HG03469 (cell line): ENCODE measurements at regions not wholly inside any gene's neighbourhood (a gene's known extent, or its start where the extent isn't known, plus 50 kb on each side); places are given as distances from the start of the nearest gene placed in this dataset.

ENCODE experiments used
- ATAC-seq: cut with Tn5 transposase; IDR thresholded peaks from one replicate; pipeline ENCODE4 v1.9.1; 2021; ENCODE audit warnings: mild to moderate bottlenecking, moderate library complexity, moderate number of reproducible peaks; ENCODE audit not compliant: unreplicated experiment

DNA sequence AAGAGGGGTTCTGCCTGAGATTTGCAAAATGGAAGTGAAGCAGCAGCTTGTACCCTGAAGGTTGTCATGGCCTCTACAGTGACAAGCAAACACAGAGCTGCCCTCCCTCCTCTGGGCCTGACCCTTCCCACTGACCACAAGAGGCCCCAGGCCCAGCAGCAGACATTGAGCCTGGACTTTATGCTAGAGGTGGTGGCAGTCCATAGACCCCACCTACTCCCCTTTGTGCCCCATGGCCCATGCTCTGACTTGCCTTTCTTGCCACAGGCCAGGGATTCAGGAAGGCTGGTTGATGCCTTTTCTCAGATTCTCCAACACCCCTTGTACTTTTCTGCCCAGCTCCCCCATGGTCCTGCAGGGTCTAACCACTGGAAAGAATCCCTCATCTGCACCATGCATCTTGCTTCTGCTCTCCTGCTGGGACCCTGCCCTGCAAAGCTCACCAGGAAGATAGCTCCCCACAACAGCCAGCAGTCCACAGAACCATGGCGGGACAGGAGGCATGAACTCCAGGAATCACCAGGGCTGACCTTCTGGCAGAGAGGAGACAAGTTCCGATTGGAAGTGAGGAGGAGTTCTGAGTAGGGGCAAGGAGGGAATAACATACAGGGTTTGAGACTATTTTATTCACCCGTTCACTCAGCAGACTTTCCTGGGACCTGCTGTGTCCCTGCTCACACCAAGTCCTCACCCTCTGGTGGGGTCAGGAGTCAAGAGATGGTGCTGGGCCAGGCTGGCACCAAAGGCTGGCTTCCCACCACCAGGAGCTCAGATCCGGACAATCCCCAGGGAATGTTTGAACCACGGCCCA, 263.8 kb downstream of the SYK start:
- no peak for ATAC-seq

DNA sequence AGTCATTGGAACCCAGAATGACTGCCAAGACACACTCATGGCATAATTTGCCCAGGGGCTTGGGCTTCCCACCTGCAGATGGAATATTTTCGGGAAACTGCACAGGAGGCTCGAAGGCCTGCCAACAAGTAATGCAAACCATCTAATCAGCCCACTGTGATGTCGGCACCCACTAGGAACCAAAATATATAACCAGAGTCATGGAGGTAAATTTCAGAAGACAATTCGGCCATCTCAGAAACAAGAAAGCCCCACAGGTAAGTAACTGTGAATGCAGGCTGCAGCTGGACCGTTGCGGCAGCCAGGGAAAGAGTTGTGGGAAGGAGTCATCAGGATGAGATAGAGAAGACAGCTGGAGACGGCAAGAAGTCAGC, 264.4 kb downstream of the SYK start:
- no peak for ATAC-seq

DNA sequence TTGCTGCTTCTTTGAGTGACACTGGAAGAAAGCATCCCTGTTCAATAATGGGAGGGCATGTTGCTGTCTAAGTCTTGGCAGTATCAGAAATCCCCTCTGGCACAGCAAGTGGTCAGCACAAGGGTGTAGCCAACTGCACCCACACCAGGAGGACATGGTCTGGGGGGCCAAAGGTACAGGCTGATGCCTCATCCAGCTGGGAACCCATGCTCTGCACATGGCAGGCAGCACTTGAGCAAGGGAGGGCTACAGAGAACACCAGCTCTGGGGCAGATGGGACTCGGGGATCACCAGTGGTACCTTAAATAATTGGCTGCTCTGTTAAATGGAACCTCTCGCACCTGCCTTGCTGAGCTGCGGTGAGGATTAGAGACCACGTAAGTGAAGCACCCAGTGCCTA, 265.2 kb downstream of the SYK start:
- no peak for ATAC-seq

DNA sequence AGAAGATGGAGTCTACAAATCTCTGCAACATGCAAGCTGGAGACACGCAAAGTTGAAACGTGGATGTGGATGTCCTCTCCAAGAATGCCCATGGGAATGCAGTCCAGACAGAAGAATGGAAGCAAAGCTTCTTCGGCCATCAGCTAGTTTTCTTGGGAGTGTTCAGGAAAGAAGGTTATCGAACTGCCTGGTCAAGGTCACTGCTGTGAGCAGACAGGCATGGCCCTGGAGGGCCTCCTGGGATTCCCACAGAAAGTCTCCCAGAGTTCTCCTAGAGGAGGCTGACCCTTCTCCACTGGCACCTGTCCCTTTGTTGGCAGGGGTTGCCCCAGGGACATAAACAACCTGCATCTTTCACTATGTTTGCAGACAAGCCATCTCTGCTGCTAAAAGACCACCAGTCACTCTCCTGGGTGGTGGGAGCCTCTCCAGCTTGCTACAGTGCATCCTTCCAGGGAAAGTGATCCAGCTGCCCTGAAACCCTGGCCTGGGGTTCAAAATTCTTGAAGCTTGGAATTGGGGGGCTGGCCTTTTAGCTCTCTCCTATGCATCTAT, 265.8 kb downstream of the SYK start:
- no peak for ATAC-seq

DNA sequence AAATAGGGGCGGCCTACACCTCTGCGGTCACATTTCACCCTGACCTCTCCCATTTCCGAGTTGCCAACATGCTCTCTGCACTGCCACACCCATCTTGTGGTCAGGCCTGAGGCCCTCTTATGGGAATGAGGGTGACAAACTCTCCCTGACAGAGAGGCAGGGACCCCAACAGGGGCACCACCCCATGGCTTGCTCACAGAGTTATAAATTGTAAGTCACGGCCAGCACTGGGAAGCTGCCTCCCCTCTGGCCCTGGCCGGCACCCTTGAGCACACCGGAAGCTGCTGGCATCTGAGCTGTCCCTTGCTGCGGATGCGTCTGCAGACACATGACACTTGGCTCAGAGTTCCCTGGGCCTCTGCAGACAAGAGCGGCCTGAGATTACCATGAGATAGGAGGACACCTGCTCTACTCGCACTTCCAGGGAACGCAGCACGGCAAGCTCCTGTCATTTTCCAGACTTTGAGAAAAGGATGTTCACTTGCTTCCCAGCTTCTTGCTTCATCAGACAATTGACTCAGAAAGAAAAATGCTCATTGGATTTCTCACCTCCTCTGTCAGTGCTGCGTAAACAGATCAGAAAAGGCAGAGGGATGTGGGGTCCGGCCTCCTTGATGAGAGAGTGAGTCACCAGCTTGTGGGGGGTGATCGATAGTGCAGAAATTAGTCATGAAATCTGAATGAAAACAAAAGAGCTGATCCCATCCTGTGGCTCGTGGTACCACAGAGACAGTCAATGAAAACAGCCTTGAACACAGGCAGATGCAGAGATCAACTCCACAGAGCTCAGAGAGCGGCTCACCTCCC, 269.8 kb downstream of the SYK start:
- no peak for ATAC-seq

DNA sequence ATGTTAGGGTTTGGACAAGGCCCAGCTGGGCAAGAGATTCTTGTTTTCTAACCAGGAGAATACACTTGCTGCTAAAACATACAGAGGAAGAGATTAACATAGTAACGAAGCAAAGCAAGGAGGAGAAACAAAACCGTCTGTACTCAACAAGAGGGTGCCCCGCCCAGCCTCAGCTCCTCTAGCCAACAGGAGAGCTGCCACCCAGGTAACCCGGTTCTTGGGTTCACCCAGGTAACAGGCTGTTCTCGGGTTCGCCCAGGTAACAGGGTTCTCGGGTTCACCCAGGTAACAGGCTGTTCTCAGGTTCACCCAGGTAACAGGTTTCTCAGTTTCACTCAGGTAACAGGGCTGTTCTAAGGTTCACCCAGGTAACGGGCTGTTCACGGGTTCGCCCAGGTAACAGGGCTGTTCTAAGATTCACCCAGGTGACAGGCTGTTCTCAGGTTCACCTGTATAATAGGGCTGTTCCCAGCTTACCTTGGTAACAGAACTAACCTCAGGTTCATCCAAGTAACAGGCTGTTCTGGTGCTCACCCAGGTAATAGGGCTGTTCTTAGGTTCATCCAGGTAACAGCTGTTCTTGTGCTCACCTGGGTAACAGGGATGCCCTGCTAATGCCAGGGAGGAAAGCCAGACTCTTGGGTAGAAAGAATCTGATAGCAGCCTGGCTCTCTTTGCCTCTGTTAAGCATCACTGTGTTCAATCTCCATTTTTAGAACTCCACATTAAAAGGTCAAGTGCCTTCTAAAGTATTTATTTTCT, 271.6 kb downstream of the SYK start:
- no peak for ATAC-seq

DNA sequence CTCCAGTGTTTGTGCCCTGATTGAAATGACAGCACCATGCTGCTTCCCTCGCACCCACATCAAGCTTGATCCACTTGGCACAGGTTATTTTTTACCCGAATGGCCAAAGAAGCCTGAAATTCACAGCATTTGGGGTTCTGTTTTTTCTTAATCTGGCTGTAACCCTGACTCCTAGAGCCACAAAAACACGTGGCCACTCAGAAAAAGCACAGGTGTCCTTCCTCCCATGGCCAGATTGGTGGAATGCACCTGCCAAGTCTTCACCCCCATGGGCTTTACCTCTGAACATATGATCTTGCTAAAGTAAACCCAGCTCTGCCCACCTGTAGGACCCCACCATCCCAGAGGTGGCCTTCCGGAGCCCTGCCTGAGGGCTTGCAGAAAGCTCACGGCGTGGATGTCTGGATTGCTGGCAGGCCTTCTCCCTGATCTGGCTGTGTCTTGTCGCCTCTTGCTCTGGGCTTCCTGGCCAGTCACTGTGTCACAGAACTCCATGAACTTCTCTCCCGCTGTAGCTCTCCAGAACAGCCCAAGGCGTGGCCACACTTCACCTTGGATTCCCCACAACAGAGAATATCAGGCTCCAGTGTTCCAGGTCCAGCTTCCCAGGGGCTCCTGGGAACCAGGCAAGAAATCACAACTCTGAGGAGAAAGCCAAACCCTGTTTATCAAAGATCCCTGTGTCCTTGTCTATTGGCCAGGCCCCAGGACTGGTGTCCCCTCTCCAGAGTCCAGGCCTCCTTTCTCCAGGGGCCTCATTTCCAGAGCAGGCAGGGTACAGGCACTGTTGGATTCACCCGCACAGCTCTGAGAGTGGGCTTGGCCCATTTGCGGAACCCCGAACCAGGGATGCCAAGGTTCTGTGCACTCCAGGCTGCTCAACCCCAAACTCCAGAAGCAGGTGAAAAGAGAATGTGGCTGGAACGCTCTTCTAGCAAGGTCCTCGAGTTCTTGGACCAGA, 272.5 kb downstream of the SYK start:
- no peak for ATAC-seq

DNA sequence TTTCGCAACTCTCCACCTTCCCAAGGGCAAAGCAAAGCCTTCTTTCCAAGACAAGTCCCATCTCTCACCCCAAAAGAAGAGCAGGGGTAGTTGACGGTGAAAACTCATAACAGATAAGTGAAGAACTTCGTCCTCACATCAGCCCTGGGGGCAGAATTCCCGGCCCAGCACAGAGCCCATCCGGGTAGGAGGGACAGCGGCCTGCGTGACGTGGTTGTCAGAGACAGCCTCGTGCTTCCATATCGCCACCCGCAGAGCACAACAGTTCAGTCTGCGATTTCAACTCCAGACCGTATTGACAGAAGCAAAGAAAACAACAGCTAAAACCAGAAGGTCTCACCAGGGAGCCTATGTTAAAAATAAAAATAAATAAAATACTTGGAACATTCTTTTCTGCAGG, 273.2 kb downstream of the SYK start:
- no peak for ATAC-seq

DNA sequence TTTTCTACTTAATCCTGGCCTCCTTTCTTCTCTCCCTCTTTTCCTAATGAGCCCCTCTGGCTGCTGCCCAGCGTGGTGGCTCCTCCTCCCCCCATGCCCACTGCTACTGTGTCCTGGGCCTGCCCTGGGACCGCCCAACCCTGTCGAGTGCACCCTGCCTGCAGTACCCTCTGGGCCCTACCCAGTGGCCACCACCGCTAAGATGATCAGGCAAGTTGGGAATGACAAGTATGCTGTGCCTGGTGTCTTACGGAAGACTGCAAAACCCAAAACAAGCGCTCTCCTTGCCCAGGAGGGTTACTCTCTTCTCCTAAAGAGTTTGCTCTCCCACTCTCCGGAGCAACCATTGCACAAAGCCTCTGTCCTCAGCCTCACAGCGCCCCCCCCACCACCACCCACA, 273.7 kb downstream of the SYK start:
- no peak for ATAC-seq

DNA sequence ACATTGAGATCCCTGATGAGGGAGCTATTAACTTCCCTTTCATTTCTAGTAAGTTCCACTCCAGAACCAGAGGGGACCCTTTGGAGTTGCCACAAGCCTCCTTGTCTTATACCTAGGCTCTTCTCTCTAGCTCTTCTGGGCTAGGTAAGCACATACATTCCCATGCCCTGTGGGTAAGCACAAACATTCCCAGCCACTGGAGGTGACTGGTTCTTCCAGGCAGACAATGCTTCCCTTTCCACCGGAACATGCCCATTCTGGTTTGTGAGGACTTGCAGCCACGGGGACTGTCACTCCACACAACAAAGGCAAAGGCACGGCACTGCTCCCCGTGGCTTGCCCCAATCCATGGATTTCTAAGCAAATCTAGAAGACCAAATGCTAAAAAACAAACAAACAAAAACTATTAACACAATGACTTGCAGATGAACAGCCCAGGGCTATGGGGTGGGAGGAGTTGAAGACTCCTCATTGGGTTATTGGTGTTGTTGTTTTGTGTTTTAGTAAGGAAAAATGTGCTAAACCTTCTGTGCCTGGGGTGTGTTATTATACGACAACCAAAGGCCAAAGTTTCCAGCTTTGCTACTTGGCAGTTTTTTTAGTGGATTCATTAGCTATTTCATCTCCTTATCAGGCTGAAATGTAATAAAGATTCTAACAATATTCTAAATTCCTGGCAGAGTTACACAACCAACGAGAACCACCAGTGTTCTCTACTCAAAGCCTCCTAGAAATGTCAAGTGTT, 276.2 kb downstream of the SYK start:
- no peak for ATAC-seq

DNA sequence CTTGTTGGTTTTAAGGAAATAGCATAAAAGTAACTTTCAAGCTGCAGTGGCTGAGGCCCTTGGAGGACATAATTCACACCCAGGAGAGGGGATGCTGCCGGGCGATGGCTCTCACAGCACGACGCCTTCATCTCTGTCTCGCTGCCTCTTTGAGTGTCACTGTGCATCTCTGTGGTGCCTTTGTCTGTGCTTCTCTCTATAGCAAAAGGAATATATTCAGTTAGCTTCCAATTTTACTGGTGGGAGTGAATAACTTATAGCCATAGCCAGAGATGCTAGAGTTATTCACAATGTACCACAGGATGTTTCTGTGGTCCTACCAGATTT, 276.7 kb downstream of the SYK start:
- no peak for ATAC-seq

DNA sequence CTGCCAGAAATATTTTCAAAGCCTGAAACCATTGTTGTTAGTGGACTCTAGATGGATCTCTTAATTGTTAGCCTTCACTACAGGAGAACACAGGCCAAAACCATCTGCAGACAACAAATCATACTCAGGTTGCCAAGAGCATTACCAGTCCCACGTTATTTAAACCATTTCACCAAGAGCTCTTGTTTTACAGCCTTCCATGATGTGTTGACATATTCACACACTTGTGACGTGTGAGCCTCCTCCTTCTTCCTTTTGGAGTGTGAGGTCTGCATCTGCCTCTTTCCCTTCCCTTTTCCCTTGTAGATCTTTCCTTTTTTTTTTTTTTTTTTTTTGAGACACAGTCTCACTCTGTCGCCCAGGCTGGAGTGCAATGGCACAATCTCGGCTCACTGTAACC, 279.0 kb downstream of the AUH start:
- no peak for ATAC-seq

DNA sequence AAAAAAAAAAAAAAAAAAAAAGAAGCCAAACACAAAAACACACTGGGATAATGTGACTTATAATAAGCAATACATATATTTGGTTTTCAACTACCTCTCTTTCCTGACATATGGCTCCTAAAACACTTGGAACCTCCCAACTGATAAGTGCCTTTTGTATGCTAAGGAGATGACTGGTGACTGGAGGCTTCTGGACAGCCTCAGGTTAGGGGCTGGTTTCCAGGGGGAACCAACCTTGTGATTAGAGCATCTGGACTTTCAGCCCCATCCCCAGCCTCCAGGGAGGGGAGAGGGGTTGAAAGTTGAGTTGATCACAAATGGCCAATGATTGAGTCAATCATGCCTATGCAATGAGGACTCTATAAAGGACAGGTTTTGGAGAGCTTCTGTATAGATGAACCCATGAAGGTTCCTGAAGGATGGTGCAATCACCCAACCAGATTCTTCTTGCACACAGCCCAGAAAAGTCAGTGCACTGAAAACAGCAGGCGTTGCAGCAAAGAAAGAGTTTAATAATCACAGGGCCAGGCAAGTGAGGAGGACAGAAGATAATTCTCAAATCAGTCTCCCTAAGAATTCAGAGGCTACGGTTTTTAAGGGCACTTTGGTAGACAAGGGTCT, 276.7 kb downstream of the AUH start:
- no peak for ATAC-seq

DNA sequence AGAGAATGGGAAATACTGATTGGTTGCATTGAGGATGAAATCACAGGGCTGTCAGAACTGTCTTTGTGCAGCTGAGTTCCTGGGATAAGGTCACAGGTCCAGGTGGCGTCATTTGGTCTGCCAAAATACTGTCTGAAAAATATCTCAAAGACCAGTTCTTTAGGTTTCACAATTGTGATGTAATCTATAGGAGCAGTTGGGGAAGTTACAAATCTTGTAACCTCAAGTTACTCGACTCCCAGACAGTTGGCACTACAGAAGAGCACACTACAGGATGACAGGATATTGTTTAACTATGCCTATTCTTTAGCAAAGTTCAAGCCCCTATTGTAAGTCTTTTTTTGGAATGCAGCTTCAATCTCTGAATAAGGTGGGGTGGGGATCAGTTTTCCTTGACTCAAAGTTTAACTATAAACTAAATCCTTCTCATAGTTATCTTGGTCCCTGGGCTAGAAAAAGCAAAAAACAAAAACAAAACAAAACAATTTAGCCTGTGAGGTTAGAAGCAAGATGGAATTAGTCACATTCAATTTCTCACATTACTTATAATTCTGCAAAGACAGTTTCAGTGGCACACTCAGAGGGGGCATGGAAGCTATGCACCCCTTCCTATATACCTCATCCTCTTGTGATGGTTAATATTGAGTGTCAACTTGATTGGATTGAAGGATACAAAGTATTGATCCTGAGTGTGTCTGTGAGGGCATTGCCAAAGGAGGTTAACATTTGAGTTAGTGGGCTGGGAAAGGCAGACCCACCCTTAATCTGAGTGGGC, 276.0 kb downstream of the AUH start:
- ATAC-seq = no peak

DNA sequence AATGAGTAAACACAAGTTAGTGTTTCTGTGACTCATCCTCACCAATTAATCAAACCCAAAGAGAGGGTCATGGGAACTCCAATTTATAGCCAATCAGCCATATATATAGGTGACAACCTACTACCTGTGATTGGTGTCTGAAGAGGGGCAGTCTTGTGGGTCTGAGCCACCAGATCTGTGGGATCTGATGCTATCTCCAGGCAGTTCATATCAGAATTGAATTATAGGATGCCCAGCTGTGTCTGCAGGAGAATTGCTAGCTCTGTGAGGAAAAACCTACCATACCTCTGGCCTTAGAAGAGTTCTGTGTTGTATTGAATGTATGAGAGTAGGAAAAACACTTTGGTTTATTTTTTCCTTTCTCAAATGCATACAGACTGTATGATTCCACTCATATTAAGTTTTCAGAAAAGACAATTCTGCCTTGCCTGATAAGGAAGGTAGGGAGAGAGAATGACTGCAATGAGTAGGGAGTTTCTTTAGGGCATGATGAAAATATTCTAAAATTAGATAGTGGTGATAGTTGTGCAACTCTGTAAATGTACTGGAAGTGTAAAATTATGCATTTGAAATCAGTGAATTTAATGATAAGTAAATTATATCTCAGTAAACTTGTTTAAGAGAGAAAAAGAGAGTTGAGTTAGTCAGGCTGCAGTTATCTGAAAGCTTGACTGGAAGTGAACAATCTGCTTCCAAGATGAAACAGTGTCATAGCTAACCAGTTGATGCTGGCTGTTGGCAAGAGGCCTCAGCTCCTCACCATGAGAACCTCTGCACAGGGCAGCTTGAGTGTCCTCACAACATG, 274.9 kb downstream of the AUH start:
- no peak for ATAC-seq

DNA sequence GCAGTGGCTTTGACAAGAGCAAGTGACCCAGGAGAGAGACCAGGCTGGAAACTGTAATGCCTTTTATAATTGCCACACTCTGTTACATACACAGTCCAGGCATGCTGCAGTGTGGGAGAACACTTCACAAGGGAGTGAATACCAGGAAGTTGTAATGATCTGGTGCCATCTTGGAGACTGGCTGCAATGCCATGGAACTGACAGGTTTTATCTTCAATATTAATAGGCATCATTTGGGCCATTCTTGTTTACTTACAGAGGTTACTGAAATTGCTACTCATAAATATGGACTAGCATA, 274.3 kb downstream of the AUH start:
- ATAC-seq = no peak

DNA sequence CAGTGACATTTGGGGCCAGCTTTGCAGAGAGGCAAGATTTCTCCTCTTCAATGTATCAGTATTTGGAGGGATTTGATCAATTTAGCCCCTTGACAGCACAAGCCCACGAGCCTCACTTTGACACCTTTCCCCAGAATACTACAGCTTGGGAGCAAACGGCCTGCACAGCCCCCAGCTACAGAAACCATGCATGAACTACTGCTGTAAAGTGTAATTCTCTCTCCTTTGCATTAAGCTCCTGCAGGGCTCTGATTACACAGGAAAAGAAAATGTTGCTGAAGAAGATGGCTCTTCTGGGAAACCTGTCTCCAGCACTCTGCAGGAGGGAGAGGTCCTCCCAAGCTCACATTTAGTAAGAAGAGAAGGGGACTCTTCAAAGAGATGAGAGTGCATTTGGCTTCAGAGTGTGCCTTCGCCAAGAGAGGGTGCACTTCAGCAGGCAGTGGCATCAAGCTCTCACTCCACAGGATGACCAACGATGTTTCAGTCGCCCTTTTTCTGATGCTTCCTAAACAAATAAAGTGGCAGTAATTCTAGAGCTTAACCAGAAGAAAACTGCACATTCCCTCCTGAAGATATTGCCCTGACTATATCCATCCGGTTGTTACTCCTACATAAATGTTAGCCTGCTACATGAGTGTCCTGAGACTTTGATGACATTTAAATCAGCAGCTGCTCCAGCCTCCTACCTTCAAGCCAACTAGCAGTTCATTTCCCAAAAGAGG, 272.2 kb downstream of the AUH start:
- no peak for ATAC-seq
